ENCODE measurements at regions not wholly inside any gene's neighbourhood (a gene's known extent, or its start where the extent isn't known, plus 50 kb on each side); places are given as distances from the start of the nearest gene placed in this dataset.

DNA sequence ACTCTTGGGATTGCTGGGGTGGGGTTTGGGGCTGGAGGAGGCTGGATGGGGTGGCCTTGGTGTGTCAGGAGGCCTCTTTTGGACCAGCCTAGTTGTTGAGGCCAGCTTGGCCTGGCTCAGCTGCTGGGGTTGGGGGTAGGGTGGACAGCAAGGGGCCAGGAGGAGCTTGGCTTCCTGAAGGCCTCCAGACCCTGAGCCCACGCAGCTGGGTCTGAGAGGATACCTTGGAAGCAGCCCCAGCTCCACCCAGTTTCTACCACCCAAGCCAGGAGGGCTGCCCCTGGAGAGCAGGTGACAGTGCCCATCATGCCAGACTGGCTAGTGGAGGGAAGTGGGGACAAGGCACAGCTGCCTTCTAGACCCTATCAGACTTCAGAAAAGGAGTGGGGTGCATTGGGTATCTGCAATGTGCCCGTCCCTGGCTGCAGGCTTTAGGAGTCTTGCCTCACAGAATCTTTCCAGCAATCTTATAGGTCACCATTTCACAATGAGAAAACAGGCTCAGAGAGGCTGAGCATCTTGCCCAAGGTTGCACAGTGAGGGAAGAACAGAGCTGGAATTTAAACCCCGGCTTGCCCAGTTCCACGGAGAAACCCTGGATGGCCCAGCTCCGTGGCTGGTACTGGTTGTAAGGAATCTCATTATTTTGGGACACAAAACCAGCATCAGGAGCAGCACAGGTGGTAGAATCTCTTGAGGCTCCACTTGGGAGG is 83.0 kb downstream of the LINGO1 start:
- H3K27me3 Mint-ChIP-seq (ENCODE audit: unreplicated experiment), result peaks cover 11% of the 10 kb centered on the region
- TF ChIP-seq, protein P1, sequence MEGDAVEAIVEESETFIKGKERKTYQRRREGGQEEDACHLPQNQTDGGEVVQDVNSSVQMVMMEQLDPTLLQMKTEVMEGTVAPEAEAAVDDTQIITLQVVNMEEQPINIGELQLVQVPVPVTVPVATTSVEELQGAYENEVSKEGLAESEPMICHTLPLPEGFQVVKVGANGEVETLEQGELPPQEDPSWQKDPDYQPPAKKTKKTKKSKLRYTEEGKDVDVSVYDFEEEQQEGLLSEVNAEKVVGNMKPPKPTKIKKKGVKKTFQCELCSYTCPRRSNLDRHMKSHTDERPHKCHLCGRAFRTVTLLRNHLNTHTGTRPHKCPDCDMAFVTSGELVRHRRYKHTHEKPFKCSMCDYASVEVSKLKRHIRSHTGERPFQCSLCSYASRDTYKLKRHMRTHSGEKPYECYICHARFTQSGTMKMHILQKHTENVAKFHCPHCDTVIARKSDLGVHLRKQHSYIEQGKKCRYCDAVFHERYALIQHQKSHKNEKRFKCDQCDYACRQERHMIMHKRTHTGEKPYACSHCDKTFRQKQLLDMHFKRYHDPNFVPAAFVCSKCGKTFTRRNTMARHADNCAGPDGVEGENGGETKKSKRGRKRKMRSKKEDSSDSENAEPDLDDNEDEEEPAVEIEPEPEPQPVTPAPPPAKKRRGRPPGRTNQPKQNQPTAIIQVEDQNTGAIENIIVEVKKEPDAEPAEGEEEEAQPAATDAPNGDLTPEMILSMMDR (IDR thresholded peaks at IDR 0.05; ENCODE audit: partially characterized antibody, unreplicated experiment), result no peak
- H3K4me3 Mint-ChIP-seq (ENCODE audit: unreplicated experiment), result no peak overlapping the region
- peaks cover 39% of the 10 kb centered on the region for H3K4me1 Mint-ChIP-seq (ENCODE audit: low read depth, unreplicated experiment)
- DNase-seq, result no peak
- H3K27ac Mint-ChIP-seq (ENCODE audit: unreplicated experiment), result no peak overlapping the region
- H3K36me3 Mint-ChIP-seq (ENCODE audit: unreplicated experiment), result peaks cover 4% of the 10 kb centered on the region
- peaks cover 19% of the 10 kb centered on the region for H3K9me3 Mint-ChIP-seq (ENCODE audit: unreplicated experiment)

DNA sequence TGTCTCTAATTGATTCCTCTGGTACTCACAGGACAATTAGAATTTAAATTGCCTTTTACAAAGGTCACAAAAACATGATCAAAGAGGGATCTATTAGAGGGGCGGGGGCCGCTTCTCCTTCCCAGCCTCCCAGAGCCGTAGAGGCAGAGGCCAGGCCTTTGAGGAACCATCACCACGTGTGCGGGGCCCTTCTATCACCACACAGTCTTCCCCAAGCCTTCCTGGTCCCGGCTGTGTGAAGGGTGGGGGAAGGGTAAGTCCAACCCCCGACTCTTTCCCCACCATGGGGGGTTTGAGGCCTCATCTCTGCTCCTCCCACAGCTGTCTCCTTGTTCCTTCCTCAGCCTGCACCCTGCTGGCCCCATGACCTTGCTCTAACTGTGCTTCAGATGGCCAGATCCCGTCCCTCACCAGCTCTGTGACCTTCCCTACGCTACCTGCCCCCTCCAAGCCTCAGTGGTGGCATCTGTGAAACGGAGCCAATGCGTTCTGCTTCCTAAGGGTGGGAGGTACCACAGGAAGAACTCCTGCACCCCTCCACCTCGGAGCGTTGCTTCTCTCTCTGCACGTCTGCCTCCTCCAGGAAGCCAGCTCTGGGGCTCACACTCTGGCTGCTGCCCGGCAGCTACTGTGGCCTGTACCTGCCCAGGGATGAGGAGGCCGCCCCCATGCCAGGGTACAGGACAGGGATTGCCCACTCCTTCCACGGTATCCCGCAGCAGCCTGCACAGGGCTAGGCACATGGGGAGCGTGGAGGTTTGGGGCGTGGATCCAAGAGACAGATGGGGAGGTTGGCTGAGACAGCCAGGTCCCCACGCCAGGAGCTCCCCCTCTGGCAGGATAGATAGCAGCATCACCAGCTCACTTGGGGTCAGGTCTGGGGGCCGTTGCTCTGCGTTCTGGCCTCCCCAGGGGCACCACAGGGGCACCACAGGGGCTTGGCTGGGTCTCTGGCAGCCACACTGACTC is 83.8 kb downstream of the LINGO1 start:
- DNase-seq, result no peak
- peaks cover 4% of the 10 kb centered on the region for H3K27me3 Mint-ChIP-seq (ENCODE audit: unreplicated experiment)
- peaks cover 4% of the 10 kb centered on the region for H3K36me3 Mint-ChIP-seq (ENCODE audit: unreplicated experiment)
- H3K4me3 Mint-ChIP-seq (ENCODE audit: unreplicated experiment), result no peak overlapping the region
- TF ChIP-seq, protein P1 (IDR thresholded peaks at IDR 0.05; ENCODE audit: partially characterized antibody, unreplicated experiment), result no peak
- H3K27ac Mint-ChIP-seq (ENCODE audit: unreplicated experiment), result no peak overlapping the region
- H3K9me3 Mint-ChIP-seq (ENCODE audit: unreplicated experiment), result peaks cover 19% of the 10 kb centered on the region
- peaks cover 39% of the 10 kb centered on the region for H3K4me1 Mint-ChIP-seq (ENCODE audit: low read depth, unreplicated experiment)

GRCh38 chr15:77547801-77548588 is 84.7 kb downstream of the LINGO1 start:
- no peak overlapping the region for H3K27ac Mint-ChIP-seq (ENCODE audit: unreplicated experiment)
- H3K4me1 Mint-ChIP-seq (ENCODE audit: low read depth, unreplicated experiment), result peaks cover 34% of the 10 kb centered on the region
- H3K27me3 Mint-ChIP-seq (ENCODE audit: unreplicated experiment), result peaks cover under 1% of the 10 kb centered on the region
- H3K36me3 Mint-ChIP-seq (ENCODE audit: unreplicated experiment), result peaks cover 4% of the 10 kb centered on the region
- DNase-seq, result no peak
- peaks cover 16% of the 10 kb centered on the region for H3K9me3 Mint-ChIP-seq (ENCODE audit: unreplicated experiment)
- H3K4me3 Mint-ChIP-seq (ENCODE audit: unreplicated experiment), result no peak overlapping the region
- TF ChIP-seq, protein P1 (IDR thresholded peaks at IDR 0.05; ENCODE audit: partially characterized antibody, unreplicated experiment), result no peak

- peaks cover 16% of the 10 kb centered on the region for H3K9me3 Mint-ChIP-seq (ENCODE audit: unreplicated experiment)
- H3K27me3 Mint-ChIP-seq (ENCODE audit: unreplicated experiment), result peaks cover 2% of the 10 kb centered on the region
- no peak for DNase-seq
- peaks cover 32% of the 10 kb centered on the region for H3K4me1 Mint-ChIP-seq (ENCODE audit: low read depth, unreplicated experiment)
- H3K36me3 Mint-ChIP-seq (ENCODE audit: unreplicated experiment), result peaks cover 4% of the 10 kb centered on the region
- no peak overlapping the region for H3K4me3 Mint-ChIP-seq (ENCODE audit: unreplicated experiment)
- H3K27ac Mint-ChIP-seq (ENCODE audit: unreplicated experiment), result no peak overlapping the region
- TF ChIP-seq, protein P1 (IDR thresholded peaks at IDR 0.05; ENCODE audit: partially characterized antibody, unreplicated experiment), result no peak
Measured at GRCh38 chr15:77546870-77547269, 85.8 kb downstream of the LINGO1 start.
